Amygdala (tissue), 56 donors: ENCODE measurements at regions not wholly inside any gene's neighbourhood (a gene's known extent, or its start where the extent isn't known, plus 50 kb on each side); places are given as distances from the start of the nearest gene placed in this dataset.

ENCODE experiments used
- DNase-seq, 56 donors: peaks; one replicate each; lab custom pipeline; 2025; lab: John Stamatoyannopoulos, UW

DNA sequence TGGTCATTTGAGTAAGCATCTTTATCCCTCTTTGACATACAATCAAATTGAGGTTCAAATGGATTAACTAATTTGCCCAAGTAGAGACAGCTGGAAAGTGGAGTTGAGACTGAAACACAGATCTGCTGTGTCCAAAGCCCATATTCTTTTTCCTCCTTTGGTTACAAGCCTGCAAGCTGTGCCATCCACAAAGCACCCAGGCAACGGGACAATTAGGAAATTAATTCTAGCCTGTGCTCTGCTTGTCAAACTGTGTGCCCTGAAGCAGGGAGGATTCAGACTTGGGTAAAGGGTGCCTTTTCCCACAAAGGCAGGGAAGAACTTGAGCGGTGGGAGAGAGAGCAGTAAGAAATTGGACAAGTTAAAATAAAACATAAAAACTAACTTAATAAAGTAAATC lies 127.9 kb downstream of the DTWD1 start:
- DNase-seq = peak in 3 of 56 donors; percentile 3 to 37 (median 6)

DNA sequence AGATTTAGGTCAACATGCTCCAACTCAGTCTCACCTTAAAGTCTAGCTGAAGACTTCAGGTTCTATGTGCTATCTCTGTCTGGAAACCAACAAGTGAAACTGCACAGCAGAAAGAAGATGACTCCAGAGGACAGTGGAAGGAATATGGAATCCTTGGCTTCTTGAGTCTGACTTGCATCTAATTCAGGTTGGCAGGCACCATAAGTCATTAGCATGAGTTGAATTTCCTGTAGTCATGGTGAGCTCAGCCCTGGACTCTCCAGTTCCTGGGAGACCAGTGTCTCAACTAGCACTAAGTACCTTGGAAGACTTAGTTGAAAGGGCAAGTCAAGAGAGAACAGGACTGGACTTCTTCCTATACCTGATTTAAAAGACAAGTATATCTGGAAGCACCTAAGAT lies 129.7 kb downstream of the DTWD1 start:
- no peak for DNase-seq

- no peak for DNase-seq
These were observed 130.3 kb downstream of the DTWD1 start for GRCh38 chr15:49751191-49751590.

DNA sequence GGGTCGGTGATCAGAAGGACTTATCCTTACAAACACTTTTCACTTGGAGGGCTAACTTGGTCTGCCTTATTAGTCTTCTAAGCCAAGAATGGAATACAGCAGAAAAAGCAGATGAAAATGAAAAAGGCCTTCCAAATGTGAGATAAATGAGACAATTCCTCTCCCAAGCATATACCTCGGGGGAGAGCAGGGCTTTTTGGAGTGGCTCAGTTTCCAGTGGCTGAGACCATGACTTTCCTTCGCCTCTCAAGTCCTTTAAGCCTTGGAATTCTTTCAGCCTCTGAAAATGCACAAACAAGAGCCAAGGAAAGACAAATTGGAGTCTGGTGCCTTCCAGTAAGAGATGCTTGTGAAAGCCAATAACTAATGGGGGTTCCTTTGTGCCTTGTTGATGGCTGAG lies 130.9 kb downstream of the DTWD1 start:
- DNase-seq = no peak

DNA sequence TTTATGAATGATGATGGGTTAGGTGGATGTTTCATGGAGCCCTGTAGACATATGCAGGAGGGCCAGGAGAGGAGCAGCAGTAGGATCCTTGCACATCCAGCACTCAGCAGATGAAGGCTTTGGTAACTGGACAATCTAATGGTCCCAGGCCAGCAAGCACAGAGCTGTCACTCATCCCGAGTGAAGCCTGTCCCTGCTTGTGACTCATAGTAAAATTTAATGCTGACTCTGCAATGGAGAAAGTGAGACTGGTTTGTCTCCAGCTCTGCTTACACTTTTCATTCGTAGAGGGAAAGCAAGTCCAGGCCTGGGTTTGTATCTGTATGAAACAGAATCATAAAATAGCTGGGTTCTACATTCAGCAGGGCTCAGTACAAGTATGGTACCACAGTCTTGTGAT lies 131.7 kb downstream of the DTWD1 start:
- no peak for DNase-seq

DNA sequence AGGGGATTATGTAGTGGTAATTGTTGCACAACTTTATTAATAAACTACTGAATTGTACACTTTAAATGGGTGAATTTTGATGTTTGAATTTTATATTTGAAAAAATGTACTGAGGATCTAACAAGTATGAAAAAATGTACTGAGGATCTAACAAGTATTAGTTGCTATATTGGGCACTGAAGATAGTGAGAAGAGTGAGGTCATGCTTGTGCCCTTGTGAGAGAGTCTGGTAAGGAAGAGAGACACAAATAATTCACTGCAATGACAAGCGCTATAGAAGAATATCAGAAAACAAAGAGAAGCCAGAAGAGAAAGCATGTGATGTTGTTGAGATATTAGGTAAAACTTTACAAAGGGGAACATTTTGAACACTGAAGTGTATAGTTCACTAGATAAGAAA lies 137.6 kb downstream of the DTWD1 start:
- no peak for DNase-seq

DNA sequence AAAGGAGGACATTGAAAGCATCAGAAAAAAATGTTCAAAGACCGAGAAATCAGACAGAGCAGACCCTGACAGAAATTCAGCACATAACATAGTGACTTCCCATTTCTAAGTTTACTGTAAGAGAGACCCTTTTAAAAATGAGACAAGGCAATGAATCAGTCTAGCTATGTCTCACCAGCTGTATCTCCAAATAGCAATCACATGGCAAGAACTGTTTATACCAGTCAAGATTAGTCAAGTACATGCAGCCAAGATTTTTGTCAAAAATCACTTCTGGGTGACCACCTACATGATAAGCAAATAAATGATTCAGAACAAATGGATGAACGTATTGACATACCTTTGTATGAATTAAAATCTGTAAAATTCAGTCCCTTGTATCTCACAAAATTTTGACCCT lies 138.0 kb downstream of the DTWD1 start:
- DNase-seq = no peak

GRCh38 chr15:49760749-49761148 lies 139.9 kb downstream of the DTWD1 start:
- DNase-seq = no peak

- no peak for DNase-seq
These were observed 148.4 kb downstream of the DTWD1 start for GRCh38 chr15:49769225-49769624.

DNA sequence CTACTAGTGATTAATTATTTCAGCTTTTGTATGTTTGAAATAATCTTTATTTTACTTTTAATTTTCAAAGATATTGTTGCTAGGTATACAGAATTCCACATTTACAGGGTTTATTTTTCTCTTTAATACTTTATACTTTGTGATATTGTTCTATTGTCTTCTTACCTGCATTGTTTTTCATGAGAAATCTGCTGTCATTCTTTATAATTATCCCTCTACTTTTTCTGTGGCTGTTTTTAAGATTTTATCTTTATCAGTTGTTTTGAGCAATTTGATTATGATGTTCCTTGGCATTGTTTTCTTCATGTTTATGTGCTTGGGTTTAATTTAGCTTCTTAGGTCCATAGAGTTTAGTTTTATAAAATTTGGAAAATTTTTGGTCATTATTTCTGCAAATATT lies 168.6 kb downstream of the DTWD1 start:
- DNase-seq = no peak

GRCh38 chr15:49793943-49794342 lies 173.1 kb downstream of the DTWD1 start:
- DNase-seq = no peak

DNA sequence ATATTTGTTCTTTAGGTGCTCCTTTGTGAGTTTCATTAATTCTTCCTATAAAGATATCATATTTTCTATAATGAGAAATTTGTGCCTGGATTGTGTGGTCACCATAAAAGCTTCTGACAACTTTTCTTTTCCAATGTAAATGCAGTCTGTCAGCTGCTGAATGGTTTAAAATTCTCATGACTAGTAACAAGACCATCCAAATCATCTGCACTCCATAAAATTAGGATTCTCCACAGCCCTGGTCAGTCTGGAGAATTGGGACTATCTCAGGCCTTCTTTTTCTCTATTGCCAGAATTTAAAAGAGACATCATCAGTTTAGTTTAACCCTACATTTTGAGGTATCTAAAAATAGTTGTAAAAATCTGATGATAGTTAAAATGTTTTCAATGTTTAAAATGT lies 180.9 kb downstream of the DTWD1 start:
- DNase-seq = no peak
